HG03095 (cell line): ENCODE measurements at regions not wholly inside any gene's neighbourhood (a gene's known extent, or its start where the extent isn't known, plus 50 kb on each side); places are given as distances from the start of the nearest gene placed in this dataset.

ENCODE experiments used
- ATAC-seq: cut with Tn5 transposase; IDR thresholded peaks from one replicate; pipeline ENCODE4 v1.9.1; 2021; ENCODE audit warnings: moderate library complexity; ENCODE audit not compliant: unreplicated experiment

DNA sequence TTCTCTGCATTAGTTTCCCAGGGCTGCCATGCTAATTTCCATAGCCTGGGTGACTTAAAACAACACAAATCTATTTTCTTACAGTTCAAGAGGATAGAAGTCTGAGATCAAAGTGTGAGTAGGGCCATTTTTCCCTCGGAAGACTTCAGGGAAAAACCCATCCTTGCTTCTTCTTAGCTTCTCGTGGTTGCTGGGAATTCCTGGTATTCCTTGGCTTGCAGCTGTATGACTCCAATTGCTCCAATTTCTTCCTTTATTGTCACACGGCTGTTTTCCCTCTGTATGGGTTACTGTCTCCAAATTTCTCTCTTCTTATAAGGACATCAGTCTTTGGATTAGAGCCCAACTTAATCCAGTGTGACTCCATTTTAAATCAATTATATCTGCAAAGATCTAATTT lies 128.4 kb upstream of the JAG1 start:
- ATAC-seq = no peak

DNA sequence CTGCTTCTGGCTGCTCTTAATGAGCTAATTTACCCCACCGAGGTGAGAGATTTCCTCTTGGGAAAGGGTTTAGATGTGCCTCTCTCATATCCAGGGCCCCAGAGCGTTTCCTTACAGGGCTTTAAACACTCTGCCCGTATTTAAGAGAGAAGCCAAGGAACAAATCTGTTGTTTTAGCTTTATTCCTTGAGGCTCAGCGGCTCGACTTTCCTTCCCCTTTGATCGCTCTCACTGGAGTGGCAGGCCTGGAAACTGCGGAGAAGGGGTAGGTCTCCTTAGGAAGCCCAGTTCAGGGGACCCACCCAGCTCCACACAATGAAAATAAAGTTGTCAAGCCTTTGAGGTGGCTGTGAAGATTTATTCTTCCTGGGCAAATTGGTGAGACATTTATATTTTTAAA lies 132.0 kb upstream of the JAG1 start:
- no peak for ATAC-seq

DNA sequence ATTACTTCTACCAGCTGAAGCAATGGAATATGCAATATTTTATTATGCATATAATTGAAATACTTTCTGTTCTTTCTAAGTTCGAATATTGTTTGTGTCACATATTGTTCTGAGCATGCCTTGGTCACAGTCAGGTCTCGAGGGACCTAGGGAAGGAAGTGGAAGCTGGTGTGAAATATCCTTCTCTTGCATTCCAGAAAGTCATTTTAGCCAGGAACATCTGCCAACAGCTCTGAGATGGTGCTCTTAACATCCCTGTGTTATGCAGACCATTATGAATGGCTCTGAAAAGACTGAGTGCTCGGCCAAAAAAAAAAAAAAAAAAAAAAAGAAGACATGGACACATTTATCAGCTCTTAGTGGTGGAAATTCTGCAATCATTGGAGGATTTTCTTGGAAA lies 132.7 kb upstream of the JAG1 start:
- ATAC-seq = no peak

DNA sequence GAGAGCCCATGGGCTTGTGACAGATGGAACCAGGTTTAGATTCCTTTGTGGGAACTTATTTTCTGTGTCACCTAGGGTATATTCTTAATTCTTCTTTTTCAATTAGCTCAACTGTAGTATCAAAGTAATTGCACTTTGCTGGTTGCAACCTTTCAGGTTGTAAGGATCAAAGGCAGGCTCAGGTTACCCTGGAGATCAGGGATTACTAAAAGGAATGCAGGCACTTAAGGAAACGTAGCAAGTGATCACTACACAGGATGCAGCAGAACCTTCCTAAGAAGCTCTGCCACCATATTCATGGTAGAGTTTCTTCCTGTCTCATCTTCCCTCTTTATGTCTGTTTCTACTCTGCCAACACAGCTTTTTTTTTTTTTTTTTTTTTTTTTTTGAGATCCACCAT lies 133.2 kb upstream of the JAG1 start:
- ATAC-seq = no peak

DNA sequence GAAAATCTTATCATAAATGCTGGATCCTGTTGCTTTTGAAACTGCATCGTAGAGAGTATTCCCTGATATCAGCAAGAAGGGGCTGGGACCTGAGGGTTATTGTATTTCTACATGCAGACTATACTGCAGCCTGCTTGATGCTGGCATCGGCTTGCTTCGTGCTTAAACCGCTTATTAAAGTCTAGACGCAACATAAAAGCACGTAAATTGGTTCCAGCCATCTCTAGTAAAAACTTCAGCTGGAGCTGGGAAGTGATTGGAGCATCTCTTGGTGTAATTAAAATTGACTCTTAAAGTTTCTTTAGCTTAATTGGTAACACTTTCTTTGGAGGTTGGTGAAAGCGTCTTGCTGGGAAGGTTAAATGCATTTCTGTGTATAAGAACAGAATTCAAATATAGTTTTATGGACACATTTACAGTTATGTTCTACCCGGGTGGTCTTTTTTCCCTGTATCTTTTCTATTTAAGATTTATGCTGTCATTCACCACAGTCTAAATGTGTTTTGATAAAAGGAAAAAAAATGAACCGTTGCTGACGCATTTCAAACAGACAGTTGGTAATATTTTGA lies 139.0 kb upstream of the JAG1 start:
- ATAC-seq = no peak

DNA sequence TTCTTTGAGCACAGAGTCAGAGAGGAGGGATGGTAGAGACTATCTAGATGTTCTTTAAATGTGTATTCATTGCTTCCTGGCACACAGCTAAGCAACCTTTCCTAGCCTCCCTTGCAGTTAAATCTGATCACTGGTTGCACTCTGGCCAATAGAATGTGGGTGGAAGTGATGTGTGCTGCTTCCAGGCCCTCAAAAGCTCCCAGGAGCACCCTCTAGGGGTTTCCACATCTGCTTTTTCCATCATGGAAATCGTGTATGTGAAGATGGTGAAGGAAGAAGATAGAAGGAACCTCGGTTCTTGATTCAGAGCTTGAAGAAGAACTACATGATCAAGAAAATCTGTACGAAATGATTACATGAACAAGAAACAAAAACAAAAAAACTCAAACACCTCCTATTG lies 149.8 kb upstream of the JAG1 start:
- ATAC-seq = no peak

DNA sequence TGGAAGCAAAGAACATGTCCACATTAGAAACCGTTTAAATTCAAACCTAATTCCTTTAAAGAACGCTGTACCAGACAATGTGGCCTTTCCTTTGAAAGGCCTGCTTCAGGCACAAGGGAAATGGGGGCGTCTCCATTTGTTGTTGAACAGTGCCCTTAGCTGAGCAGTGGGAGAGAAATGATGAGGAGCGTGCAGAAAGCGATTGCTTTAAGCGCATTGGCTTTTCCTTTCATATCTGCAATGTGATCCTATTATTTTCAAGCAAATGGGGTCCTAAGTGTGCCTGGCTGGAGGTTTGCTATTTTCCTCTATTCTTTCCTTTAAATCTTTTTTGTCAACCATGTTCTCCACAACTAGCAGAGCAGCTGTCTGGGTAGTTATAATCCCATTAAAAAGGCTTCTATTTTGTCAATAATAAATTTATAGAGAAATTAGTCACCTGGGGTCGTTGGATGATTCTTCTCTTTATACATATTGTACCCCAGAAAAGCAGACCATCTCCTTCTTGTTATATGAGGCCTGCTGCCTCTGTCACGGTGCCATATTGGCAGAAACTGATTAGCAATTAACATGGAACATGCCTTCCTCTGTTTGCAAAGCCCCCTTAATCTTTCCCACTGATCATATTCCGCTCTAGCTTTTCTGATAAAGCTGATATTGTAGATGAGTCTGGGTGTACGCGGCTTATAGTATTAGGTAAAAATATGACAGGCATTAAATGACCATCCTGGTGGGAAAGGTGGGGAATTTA lies 151.1 kb upstream of the JAG1 start:
- ATAC-seq = no peak

DNA sequence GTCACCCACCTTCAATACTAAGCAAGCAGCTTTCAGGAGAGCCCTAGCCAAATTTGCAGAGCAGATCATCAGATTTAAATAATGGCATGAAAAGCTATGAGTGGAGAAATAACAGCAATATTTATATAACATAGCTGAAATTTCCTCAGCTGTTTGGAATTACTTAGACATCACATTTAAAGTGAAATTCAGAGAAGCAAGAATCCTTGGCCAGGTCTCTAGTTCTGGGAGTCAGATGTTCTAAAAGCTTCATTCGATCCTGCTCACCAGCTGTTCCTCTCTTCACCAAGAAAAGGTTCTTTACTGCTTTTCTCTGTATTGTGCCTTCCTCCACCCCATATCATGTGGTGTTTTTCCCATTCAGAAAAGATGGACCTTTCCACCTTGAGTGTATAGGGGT lies 152.3 kb upstream of the JAG1 start:
- no peak for ATAC-seq

DNA sequence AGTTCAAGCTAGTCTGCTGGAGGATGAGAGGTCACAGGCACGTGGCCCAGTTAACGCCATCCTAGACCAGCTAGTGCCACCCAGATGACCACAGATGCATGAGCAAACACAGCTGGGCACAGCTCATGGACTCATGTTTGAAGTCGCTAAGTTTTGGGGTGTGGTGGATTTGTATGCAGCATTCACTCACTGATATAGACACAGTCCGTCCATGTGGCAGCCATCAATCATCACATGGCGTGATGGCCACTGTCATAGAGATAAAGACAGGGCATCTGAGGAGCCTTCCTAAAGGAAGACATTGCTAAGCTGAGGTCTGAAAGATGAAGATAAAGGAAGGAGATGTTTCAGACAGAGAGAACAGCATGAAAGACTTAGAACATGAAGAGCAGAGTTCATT lies 154.4 kb upstream of the JAG1 start:
- ATAC-seq = no peak

DNA sequence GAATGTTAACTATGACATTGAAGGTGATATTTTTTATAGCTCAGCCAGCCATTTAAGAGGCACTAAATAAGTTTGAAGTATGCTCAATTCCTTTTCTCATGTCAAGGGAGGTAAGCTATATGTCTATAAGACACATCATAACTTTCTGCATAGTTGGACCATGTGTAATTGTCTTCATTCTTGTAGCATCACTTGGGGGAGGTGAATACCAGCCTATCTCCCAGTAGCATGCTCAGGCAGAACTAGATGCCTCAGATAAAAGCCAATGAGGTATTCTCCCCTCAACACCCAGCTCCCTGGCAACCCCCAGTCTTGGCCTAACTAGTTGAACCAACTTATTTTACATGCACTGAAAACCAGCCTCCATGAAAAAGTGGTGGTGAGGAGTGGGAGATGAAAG lies 158.3 kb upstream of the JAG1 start:
- ATAC-seq = no peak

DNA sequence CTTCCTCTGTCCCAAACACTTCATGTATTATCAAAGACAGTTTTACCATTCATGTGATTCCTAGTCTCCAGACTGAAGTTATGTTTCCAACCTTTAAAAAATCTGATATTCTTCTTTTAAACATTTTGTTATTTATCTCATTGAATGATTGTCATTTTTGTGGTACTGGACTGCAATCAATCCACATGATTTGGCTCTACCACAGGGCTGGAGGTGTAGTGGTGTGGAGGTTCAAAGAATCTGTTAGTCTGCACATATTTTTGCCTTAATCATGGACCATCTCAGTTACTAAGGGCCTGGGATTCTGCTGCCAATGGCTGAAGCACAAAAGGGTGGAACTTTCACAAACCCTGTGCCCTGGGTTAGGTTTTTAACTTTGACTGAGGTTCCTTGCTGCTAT lies 164.1 kb upstream of the JAG1 start:
- no peak for ATAC-seq

DNA sequence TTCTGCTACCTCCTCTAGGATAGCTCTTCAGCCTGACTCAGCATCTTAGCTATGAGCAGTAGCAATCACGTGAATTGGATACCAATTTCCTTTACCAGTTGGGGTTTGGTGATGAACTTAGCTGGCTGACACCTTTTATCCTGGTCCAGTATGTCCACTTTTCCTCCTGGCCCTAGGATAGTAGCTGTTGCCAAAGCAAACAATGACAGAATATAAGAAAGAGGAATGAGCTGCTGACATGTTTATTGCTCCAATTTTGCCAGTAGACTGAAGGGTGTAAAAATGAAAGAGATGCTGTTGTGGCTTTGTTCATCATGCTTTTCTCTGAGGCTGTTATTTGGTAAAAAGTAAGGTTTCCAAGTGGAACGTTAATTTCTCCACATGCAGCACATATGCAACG lies 168.3 kb upstream of the JAG1 start:
- ATAC-seq = no peak

DNA sequence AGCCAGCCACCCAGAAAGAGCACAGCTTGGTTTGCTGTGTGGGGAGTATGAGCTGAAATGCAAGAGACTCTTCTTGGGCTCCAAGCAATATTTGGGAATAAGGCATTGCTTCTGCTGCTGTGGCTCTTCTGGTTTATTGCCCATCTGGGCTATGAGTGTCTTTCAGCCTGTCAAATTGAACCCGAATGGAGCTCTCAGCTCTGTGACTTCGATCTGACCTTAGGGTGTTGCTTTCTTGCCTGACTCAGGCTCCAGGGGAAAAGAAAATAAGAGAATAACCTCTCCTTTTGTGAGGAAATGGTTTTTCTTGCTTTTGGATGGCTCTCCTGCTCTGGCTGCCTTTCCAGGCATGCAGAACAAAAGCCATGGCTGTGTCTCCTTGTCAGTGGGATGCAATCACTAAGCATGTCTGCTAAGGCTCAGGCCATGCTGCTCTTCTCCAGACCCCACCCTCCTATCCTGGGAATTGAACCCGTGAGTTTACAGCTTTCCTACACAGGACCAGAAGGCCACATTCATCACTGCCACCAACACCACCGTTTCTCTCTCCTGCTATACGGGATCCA lies 169.4 kb upstream of the JAG1 start:
- ATAC-seq = no peak

DNA sequence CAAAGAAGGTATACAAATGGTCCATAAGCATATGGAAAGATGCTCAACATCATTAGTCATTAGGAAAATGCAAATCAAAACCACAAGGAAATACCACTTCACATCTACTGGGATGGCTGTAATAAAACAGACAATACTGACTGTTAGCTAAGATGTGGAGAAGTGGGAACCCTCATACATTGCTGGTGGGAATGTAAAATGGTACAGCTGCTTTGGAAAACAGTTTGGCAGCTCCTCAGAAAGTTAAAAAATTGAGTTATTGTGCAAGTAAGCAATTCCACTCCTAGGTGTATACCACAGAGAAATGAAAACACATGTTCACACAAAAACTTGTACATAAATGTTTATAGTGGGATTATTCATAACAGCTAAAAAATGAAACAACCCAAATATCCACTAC lies 173.0 kb upstream of the JAG1 start:
- ATAC-seq = no peak

DNA sequence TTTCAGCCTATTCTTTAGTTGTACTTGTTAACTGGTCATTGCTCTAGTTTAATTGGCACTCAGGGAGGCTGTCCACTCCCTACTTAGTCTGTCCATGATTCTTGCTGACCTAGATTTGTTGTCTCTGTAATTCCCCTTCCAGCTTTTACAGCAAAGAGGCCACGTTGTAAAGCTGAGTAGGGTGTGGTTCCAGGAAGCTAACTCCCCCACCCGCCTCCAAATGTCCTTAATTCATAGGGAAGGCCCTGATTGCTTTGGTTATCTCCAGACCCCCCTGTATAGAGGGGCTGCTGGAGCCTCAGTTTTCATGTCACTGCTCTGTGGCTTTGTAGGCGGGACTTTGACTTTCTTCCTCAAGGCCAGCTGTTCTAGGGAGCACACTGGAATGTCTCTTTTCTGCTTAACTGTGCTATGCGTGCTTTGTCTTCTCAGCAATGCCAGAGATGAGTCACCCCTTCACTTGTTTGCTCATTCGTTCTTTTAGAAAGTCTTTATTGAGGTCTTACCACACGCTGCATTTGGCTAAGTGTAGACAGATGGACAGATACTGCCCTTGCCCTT lies 175.1 kb upstream of the JAG1 start:
- ATAC-seq = no peak

DNA sequence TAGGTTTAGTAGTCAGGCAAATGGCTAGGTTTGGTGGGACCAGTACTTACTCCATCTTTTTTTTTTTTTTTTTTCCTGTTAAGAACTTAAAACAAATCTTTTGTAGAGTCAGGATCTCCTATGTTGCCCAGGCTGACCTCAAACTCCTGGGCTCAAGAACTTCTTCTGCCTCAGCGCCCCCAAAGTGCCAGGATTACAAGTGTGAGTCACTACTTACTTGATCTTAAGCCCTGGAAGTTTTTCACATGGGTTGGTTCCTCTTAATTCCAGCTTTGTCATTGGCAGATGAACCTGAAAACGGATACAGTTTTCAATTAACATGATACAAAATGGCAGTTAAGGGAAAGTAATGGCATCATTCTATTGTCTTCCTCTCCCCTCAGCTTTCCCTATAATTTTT lies 179.4 kb upstream of the JAG1 start:
- no peak for ATAC-seq

DNA sequence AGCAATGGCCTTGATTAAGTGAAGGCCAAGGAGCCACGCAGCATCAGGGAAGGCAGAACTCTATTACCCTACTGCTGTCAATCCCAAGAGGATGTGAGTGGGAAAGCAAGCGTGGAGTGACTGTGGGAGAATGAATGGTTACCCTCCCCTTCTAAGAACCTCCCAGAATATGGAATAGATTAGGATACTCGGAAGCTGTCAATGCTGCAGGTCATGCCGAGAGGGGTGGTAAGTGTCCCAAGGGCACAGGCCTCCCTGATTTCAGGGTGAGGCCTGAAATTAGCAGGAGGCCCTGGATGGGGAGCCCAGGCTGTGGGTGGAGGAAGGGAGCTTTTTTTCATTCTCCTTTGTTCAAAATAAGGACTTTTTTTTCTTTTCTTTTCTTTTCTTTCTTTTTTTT lies 179.9 kb upstream of the JAG1 start:
- ATAC-seq = no peak

DNA sequence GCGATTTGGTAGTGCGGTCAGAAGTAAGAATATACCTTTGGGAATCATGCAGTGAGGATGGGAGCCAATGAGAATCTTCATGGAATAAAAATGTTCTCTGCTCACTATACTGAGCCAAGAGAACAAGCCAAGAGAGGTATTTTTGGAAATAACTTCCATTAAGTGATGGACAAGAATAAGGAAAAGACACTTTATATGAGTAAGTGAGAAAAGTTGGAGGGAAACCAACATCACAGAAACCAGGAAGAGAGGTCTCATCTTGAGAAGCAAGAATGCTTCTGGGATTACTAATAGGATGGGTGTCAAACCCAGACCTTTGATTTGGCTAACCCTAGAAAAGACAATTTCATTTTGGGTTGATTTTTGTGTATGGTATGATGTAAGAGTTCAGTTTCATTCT lies 181.2 kb upstream of the JAG1 start:
- no peak for ATAC-seq

DNA sequence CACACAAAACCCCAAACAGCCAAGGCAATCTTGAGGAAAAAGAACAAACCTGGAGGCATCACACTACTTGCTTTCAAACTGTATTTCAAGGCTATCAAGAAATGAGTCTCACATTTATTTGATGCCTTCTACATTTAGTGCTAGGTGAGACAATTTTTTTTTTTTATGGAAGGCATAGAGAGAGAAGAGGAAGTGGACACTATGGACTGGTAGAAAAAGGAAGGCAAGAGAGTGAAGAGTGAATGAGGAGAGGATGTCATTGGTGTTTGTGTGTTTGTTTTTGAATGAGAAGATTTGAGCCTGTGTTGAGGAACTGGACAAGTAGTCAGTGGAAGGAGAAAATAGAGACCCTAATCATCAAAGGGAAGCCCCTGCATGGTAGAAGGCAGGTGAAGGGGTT lies 182.0 kb upstream of the JAG1 start:
- ATAC-seq = no peak

DNA sequence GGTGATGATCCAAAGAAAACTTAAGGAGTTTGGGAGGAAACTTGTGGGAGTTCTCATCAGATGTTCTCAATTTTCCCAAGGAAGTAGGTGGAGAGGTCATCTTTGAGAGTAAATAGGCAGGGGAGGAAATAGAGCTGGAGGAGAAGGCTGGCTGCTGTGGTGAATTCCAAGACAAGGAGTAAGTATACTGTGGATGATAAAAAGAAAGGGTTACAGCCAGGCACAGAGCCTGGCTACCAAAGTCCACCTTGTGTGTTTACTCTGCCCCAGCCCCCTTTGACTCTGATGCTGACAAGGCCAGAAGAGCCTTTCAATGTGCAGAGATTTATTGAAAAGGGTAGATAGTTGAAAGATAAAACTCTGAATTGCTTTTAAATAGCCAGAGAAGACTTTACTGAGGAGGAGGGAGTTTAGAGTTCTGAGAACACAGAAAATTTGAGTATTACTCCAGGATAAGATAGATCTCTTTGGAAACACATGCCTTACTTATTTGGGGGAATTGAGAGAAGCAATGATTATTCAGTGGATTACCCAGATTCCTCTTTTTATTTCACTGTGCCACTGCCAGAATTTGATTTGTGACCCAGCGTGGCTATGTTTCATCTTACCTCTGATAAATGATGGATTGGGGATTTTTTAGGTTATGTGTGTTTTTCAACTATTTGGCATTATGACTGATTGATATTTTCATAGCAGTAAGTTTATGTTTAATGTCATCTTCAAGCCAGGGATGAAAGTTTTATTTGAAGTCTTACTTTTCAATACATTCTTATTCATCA lies 182.6 kb upstream of the JAG1 start:
- ATAC-seq = no peak

DNA sequence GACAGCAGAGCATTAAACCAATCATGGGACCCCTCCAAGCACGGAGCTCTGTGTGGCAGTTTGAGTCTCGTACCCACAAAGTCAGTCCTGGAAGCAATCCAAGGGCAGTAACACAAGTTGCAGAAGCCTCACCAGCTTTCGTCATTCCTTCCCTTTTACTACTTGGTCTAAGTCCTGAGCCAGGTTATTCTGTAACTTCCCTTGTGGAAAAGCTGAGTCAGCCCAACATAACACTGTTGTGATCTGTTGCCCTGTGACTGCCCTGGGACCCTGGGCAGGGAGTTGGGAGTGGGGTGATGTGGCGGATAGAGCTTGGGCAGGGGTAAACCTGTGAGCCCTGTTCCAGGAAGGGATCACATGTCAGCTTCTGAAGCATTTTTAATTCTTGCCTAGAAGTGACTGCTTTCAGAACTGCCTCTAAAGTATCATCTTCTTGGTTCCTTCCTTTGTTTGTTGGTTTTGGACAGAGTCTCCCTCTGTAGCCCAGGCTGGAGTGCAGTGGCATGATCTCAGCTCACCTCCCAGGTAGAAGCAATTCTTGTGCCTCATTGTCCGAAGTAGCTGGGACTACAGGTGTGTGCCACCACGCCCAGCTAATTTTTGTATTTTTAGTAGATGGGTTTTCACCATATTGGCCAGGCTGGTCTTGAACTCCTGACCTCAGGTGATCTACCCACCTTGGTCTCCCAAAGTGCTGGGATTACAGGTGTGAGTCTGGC lies 183.7 kb upstream of the JAG1 start:
- no peak for ATAC-seq
